ENCODE measurements at regions not wholly inside any gene's neighbourhood (a gene's known extent, or its start where the extent isn't known, plus 50 kb on each side); places are given as distances from the start of the nearest gene placed in this dataset.
A peak's percentile ranks its signal among the peaks of the same experiment; 100 is the strongest.

DNA sequence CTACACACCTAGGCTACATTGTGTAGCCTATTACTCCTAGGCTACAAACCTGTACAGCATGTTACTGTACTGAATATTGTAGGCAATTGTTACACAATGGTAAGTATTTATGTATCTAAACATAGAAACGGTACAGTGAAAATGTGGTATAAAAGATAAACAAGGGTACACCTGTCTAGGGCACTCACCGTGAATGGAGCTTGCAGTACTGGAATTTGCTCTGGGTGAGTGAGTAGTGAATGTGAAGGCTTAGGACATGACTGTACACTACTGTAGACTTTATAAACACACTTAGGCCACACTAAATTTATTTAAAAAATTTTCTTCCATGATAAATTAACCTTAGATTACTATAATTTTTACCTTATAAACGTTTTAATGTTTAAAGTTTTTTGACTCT lies 171.7 kb upstream of the NCAM1 start:
- H3K27ac Mint-ChIP-seq: no peak overlapping the region
- DNase-seq: no peak
- intact Hi-C loops (cut with micrococcal nuclease): no loop called here
- H3K9me3 ChIP-seq (ENCODE audit: control insufficient read depth in 1 of 2, low read length in 2 of 2): no peaks in the 10 kb centered on the region
- POLR2A ChIA-PET (ENCODE audit: partially characterized antibody): no interaction called here
- no peaks in the 10 kb centered on the region for H3K27me3 ChIP-seq (ENCODE audit: insufficient read depth, low read length)
- H3K4me1 Mint-ChIP-seq: peaks cover 3 to 9% (median 6%) of the 10 kb centered on the region in 4 donors
- CTCF ChIA-PET (ENCODE audit: partially characterized antibody): no interaction called here
- no peaks in the 10 kb centered on the region for H3K36me3 Mint-ChIP-seq
- H3K36me3 ChIP-seq (ENCODE audit: insufficient read depth, low read length): no peaks in the 10 kb centered on the region
- H3K27me3 Mint-ChIP-seq: peaks cover 1 to 8% of the 10 kb centered on the region in 2 donors
- no peak overlapping the region for H3K27ac ChIP-seq (ENCODE audit: low read depth, low read length)
- H3K4me1 ChIP-seq (ENCODE audit: insufficient read depth, low read length): peaks cover 6% of the 10 kb centered on the region
- no peak overlapping the region for H3K4me3 Mint-ChIP-seq
- H3K9me3 Mint-ChIP-seq: peaks cover 0 to 2% (median 0%) of the 10 kb centered on the region in 8 donors
- H3K4me3 ChIP-seq (ENCODE audit: low read length in 2 of 2): no peak overlapping the region

DNA sequence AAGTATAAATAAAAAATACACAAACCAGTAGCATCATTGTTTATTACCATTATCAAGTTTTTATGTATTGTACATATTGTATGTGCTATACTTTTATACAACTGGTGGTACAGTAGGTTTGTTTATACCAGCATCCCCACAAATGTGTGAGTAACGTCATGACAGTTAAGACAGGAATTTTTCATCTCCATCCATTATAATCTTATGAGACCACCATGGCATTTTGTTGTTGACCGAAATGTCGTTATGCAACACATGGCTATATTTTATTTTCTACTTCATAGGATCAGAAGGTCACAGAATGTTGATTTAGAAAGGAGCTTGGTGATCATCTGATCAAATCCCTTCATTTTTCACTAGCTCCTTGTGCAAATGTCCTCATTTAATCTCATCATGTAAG lies 170.9 kb upstream of the NCAM1 start:
- Histone ChIP-seq H3K27ac (ENCODE audit: low read depth, low read length) (no peak overlapping the region), H3K9me3 (ENCODE audit: control insufficient read depth in 1 of 2, low read length in 2 of 2) (no peaks in the 10 kb centered on the region), H3K27me3 (ENCODE audit: insufficient read depth, low read length) (no peaks in the 10 kb centered on the region), H3K36me3 (ENCODE audit: insufficient read depth, low read length) (no peaks in the 10 kb centered on the region), H3K4me3 (ENCODE audit: low read length in 2 of 2) (no peak overlapping the region), H3K4me1 (ENCODE audit: insufficient read depth, low read length) (peaks cover 6% of the 10 kb centered on the region)
- Mint-ChIP-seq H3K27ac (no peak overlapping the region), H3K4me3 (no peak overlapping the region), H3K9me3 (peaks cover 0 to 2% (median 0%) of the 10 kb centered on the region in 8 donors), H3K27me3 (peaks cover 1 to 8% of the 10 kb centered on the region in 2 donors), H3K4me1 (peaks cover 3 to 9% (median 6%) of the 10 kb centered on the region in 4 donors), H3K36me3 (no peaks in the 10 kb centered on the region)
- ChIA-PET CTCF (ENCODE audit: partially characterized antibody) (no interaction called here), POLR2A (ENCODE audit: partially characterized antibody) (no interaction called here)
- intact Hi-C loops (cut with micrococcal nuclease): no loop called here
- no peak for DNase-seq

DNA sequence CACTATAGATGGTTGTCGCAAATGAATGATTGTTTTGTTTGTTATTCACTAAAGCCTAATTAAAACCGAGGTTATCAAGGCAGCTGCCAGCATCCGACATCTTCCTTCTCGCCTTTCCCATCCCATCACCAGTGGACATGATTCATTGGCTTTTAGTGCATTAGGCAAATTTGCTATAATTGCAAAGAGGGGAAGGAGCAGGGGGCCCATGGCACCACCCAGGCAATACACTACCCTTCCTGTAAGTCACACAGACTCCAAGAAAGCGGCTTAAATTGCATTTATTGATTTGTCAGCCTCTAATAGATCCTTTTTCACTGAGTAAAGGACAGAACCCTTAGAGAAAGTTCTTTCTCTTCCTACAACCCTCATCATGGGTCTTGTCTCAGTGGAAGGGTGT lies 169.2 kb upstream of the NCAM1 start:
- no peaks in the 10 kb centered on the region for H3K36me3 ChIP-seq (ENCODE audit: insufficient read depth, low read length)
- no peak for DNase-seq
- POLR2A ChIA-PET (ENCODE audit: partially characterized antibody): no interaction called here
- Mint-ChIP-seq H3K4me1 (peaks cover 3 to 9% (median 5%) of the 10 kb centered on the region in 4 donors), H3K27ac (no peak overlapping the region), H3K9me3 (peaks cover 0 to 2% (median 0%) of the 10 kb centered on the region in 8 donors), H3K27me3 (peaks cover 1% of the 10 kb centered on the region in 2 donors), H3K4me3 (no peak overlapping the region), H3K36me3 (no peaks in the 10 kb centered on the region)
- H3K4me1 ChIP-seq (ENCODE audit: insufficient read depth, low read length): peaks cover 6% of the 10 kb centered on the region
- intact Hi-C loops (cut with micrococcal nuclease): no loop called here
- H3K27ac ChIP-seq (ENCODE audit: low read depth, low read length): no peak overlapping the region
- no peaks in the 10 kb centered on the region for H3K27me3 ChIP-seq (ENCODE audit: insufficient read depth, low read length)
- no peaks in the 10 kb centered on the region for H3K9me3 ChIP-seq (ENCODE audit: control insufficient read depth in 1 of 2, low read length in 2 of 2)
- H3K4me3 ChIP-seq (ENCODE audit: low read length in 2 of 2): no peak overlapping the region
- CTCF ChIA-PET (ENCODE audit: partially characterized antibody): no interaction called here

- Histone ChIP-seq H3K27ac (ENCODE audit: low read depth, low read length) (no peak overlapping the region), H3K27me3 (ENCODE audit: insufficient read depth, low read length) (no peaks in the 10 kb centered on the region), H3K4me3 (ENCODE audit: low read length in 2 of 2) (no peak overlapping the region), H3K9me3 (ENCODE audit: control insufficient read depth in 1 of 2, low read length in 2 of 2) (no peaks in the 10 kb centered on the region), H3K4me1 (ENCODE audit: insufficient read depth, low read length) (peaks cover 6% of the 10 kb centered on the region), H3K36me3 (ENCODE audit: insufficient read depth, low read length) (no peaks in the 10 kb centered on the region)
- Mint-ChIP-seq H3K4me1 (peaks cover 3 to 9% (median 5%) of the 10 kb centered on the region in 4 donors), H3K9me3 (no peaks in the 10 kb centered on the region), H3K4me3 (no peak overlapping the region), H3K27me3 (peaks cover 0 to 1% of the 10 kb centered on the region in 2 donors), H3K36me3 (no peaks in the 10 kb centered on the region), H3K27ac (no peak overlapping the region)
- DNase-seq: no peak
- intact Hi-C loops (cut with micrococcal nuclease): no loop called here
- ChIA-PET CTCF (ENCODE audit: partially characterized antibody) (no interaction called here), POLR2A (ENCODE audit: partially characterized antibody) (no interaction called here)
Observed at GRCh38 chr11:112793416-112793815, 167.8 kb upstream of the NCAM1 start.

DNA sequence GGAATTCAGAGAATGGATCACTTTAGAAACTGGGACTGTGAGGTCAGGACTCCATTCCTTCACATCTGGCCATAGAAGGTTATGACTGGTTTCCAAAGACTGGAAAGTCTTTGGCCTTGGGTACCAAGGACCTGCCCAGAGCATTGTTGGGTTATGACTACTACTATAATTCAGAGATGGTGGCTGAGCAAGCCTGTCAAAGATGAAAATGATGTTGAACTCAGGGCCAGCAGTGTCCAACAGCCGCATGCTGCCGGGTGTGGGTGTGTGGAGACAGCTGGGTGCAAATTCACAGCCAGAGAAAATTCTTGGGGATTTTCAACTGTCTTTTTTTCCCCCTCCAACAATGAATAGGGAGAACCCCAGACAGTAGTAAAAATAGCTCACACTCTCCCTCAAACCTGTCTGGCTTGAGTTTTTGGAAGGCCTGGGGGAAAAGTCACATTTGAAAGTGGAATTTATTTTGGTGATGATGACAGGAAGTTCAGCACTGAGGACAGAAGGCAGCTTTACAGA lies 166.8 kb upstream of the NCAM1 start:
- peaks cover 0 to 1% of the 10 kb centered on the region in 2 donors for H3K27me3 Mint-ChIP-seq
- H3K4me1 ChIP-seq (ENCODE audit: insufficient read depth, low read length): peaks cover 6% of the 10 kb centered on the region
- H3K36me3 ChIP-seq (ENCODE audit: insufficient read depth, low read length): no peaks in the 10 kb centered on the region
- no peak for DNase-seq
- intact Hi-C loops (cut with micrococcal nuclease): no loop called here
- no peak overlapping the region for H3K4me3 Mint-ChIP-seq
- H3K9me3 Mint-ChIP-seq: no peaks in the 10 kb centered on the region
- H3K27ac ChIP-seq (ENCODE audit: low read depth, low read length): no peak overlapping the region
- H3K4me3 ChIP-seq (ENCODE audit: low read length in 2 of 2): no peak overlapping the region
- H3K27ac Mint-ChIP-seq: no peak overlapping the region
- no peaks in the 10 kb centered on the region for H3K9me3 ChIP-seq (ENCODE audit: control insufficient read depth in 1 of 2, low read length in 2 of 2)
- POLR2A ChIA-PET (ENCODE audit: partially characterized antibody): interaction anchor here (0.7 kb wide), 1 partner anchor 743 kb away, joined by 3 read pairs; no protein-coding TSS in a partner anchor
- no peaks in the 10 kb centered on the region for H3K36me3 Mint-ChIP-seq
- peaks cover 3 to 9% (median 5%) of the 10 kb centered on the region in 4 donors for H3K4me1 Mint-ChIP-seq
- H3K27me3 ChIP-seq (ENCODE audit: insufficient read depth, low read length): no peaks in the 10 kb centered on the region
- CTCF ChIA-PET (ENCODE audit: partially characterized antibody): interaction anchor here (0.6 to 2.9 kb wide), 7 partner anchors 11 to 573 kb away, joined by 3 to 13 read pairs (median 3); no protein-coding TSS in a partner anchor

- Histone ChIP-seq H3K4me3 (ENCODE audit: low read length in 2 of 2) (no peak overlapping the region), H3K36me3 (ENCODE audit: insufficient read depth, low read length) (no peaks in the 10 kb centered on the region), H3K27me3 (ENCODE audit: insufficient read depth, low read length) (no peaks in the 10 kb centered on the region), H3K27ac (ENCODE audit: low read depth, low read length) (no peak overlapping the region), H3K9me3 (ENCODE audit: control insufficient read depth in 1 of 2, low read length in 2 of 2) (no peaks in the 10 kb centered on the region), H3K4me1 (ENCODE audit: insufficient read depth, low read length) (peaks cover 6% of the 10 kb centered on the region)
- Mint-ChIP-seq H3K27me3 (peaks cover 1 to 2% of the 10 kb centered on the region in 2 donors), H3K4me3 (no peak overlapping the region), H3K27ac (no peak overlapping the region), H3K36me3 (no peaks in the 10 kb centered on the region), H3K9me3 (no peaks in the 10 kb centered on the region), H3K4me1 (peaks cover 3 to 9% (median 5%) of the 10 kb centered on the region in 4 donors)
- CTCF ChIA-PET (ENCODE audit: partially characterized antibody): interaction anchor here (0.6 to 2.9 kb wide), 8 partner anchors 11 to 574 kb away, joined by 3 to 13 read pairs (median 3); no protein-coding TSS in a partner anchor
- DNase-seq: peak in 2 of 5 donors; percentile 11 to 12
- POLR2A ChIA-PET (ENCODE audit: partially characterized antibody): interaction anchor here (0.7 kb wide), 1 partner anchor 744 kb away, joined by 3 read pairs; no protein-coding TSS in a partner anchor
- intact Hi-C loops (cut with micrococcal nuclease): no loop called here
Observed at GRCh38 chr11:112795142-112795815, 165.9 kb upstream of the NCAM1 start.

GRCh38 chr11:112795911-112796649 lies 165.1 kb upstream of the NCAM1 start:
- ChIA-PET POLR2A (ENCODE audit: partially characterized antibody) (no interaction called here), CTCF (ENCODE audit: partially characterized antibody) (interaction anchor here (0.9 to 2.9 kb wide), 4 partner anchors 10 to 519 kb away, joined by 3 to 13 read pairs (median 6); no protein-coding TSS in a partner anchor)
- Histone ChIP-seq H3K27me3 (ENCODE audit: insufficient read depth, low read length) (no peaks in the 10 kb centered on the region), H3K9me3 (ENCODE audit: control insufficient read depth in 1 of 2, low read length in 2 of 2) (no peaks in the 10 kb centered on the region), H3K36me3 (ENCODE audit: insufficient read depth, low read length) (no peaks in the 10 kb centered on the region), H3K4me1 (ENCODE audit: insufficient read depth, low read length) (peaks cover 6% of the 10 kb centered on the region), H3K4me3 (ENCODE audit: low read length in 2 of 2) (no peak overlapping the region), H3K27ac (ENCODE audit: low read depth, low read length) (no peak overlapping the region)
- no peak overlapping the region for H3K27ac Mint-ChIP-seq
- DNase-seq: no peak
- H3K4me3 Mint-ChIP-seq: no peak overlapping the region
- no peaks in the 10 kb centered on the region for H3K36me3 Mint-ChIP-seq
- H3K9me3 Mint-ChIP-seq: no peaks in the 10 kb centered on the region
- peaks cover 3 to 9% (median 5%) of the 10 kb centered on the region in 4 donors for H3K4me1 Mint-ChIP-seq
- intact Hi-C loops (cut with micrococcal nuclease): no loop called here
- H3K27me3 Mint-ChIP-seq: peaks cover 1 to 7% of the 10 kb centered on the region in 2 donors
